ENCODE measurements at regions not wholly inside any gene's neighbourhood (a gene's known extent, or its start where the extent isn't known, plus 50 kb on each side); places are given as distances from the start of the nearest gene placed in this dataset.

DNA sequence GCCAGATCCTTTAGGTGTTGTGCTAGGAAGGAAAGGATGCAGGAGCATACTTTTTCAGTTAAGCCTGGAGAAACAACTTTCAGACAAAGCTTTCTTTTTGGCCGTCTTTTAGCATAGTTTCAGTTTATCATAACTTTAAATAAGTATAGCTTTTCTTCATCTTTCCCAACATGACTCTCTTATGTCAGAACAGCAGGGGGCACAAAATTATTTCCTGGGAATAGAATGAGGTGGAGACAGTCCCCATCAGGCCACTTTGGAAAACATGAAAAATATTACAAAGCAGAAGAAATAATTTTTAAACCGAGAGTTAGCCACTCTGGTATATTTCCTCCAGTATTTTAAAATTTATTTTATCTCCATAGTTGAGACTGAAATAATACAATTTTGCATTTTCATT, 387.6 kb downstream of the HAPSTR1 start:
- no peaks in the 10 kb centered on the region for H3K27me3 ChIP-seq (ENCODE audit: control insufficient read depth in 4 of 4, insufficient read depth in 4 of 4, low read length in 3 of 4)
- H3K4me1 ChIP-seq (ENCODE audit: control insufficient read depth in 4 of 4, insufficient read depth in 4 of 4, low read length in 3 of 4) = peaks cover 0 to 1% (median 0%) of the 10 kb centered on the region in 4 donors
- 56% methylated on average over 2 of the region's 2 CpGs for WGBS
- DNase-seq (ENCODE audit: low spot score) = no peak
- H3K9ac ChIP-seq (ENCODE audit: low read depth in 1 of 2, low read length in 2 of 2) = no peak overlapping the region
- no peak overlapping the region for H3K27ac ChIP-seq (ENCODE audit: low read depth in 1 of 2, low read length in 2 of 2)
- no peaks in the 10 kb centered on the region for H3K36me3 ChIP-seq (ENCODE audit: control insufficient read depth in 4 of 4, insufficient read depth in 3 of 4, low read depth in 1 of 4, low read length in 3 of 4)
- H3K9me3 ChIP-seq (ENCODE audit: control insufficient read depth in 4 of 4, low read length in 3 of 4) = no peaks in the 10 kb centered on the region
- no peak for TF ChIP-seq HNF4A (conservative IDR thresholded peaks at IDR 0.05)
- TF ChIP-seq, protein P1, sequence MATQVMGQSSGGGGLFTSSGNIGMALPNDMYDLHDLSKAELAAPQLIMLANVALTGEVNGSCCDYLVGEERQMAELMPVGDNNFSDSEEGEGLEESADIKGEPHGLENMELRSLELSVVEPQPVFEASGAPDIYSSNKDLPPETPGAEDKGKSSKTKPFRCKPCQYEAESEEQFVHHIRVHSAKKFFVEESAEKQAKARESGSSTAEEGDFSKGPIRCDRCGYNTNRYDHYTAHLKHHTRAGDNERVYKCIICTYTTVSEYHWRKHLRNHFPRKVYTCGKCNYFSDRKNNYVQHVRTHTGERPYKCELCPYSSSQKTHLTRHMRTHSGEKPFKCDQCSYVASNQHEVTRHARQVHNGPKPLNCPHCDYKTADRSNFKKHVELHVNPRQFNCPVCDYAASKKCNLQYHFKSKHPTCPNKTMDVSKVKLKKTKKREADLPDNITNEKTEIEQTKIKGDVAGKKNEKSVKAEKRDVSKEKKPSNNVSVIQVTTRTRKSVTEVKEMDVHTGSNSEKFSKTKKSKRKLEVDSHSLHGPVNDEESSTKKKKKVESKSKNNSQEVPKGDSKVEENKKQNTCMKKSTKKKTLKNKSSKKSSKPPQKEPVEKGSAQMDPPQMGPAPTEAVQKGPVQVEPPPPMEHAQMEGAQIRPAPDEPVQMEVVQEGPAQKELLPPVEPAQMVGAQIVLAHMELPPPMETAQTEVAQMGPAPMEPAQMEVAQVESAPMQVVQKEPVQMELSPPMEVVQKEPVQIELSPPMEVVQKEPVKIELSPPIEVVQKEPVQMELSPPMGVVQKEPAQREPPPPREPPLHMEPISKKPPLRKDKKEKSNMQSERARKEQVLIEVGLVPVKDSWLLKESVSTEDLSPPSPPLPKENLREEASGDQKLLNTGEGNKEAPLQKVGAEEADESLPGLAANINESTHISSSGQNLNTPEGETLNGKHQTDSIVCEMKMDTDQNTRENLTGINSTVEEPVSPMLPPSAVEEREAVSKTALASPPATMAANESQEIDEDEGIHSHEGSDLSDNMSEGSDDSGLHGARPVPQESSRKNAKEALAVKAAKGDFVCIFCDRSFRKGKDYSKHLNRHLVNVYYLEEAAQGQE (IDR thresholded peaks at IDR 0.05) = no peak
- TF ChIP-seq ZBTB33 (IDR thresholded peaks at IDR 0.05) = no peak
- TF ChIP-seq SP1 (IDR thresholded peaks at IDR 0.05) = no peak
- peak; percentile 71 to 75 for TF ChIP-seq RAD21 (IDR thresholded peaks at IDR 0.05)
- TF ChIP-seq EGR1 (IDR thresholded peaks at IDR 0.05; ENCODE audit: low read depth in 2 of 2) = no peak
- no peak for TF ChIP-seq FOXA2 (IDR thresholded peaks at IDR 0.05)
- TF ChIP-seq ATF3 (IDR thresholded peaks at IDR 0.05) = no peak
- TF ChIP-seq HNF4G (IDR thresholded peaks at IDR 0.05) = no peak
- no peak for TF ChIP-seq FOXA1 (IDR thresholded peaks at IDR 0.05)
- TF ChIP-seq, protein P2, sequence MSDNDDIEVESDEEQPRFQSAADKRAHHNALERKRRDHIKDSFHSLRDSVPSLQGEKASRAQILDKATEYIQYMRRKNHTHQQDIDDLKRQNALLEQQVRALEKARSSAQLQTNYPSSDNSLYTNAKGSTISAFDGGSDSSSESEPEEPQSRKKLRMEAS (IDR thresholded peaks at IDR 0.05) = no peak
- TF ChIP-seq YY1 (IDR thresholded peaks at IDR 0.05) = no peak
- no peak for TF ChIP-seq JUND (IDR thresholded peaks at IDR 0.05)
- TF ChIP-seq, protein P3, sequence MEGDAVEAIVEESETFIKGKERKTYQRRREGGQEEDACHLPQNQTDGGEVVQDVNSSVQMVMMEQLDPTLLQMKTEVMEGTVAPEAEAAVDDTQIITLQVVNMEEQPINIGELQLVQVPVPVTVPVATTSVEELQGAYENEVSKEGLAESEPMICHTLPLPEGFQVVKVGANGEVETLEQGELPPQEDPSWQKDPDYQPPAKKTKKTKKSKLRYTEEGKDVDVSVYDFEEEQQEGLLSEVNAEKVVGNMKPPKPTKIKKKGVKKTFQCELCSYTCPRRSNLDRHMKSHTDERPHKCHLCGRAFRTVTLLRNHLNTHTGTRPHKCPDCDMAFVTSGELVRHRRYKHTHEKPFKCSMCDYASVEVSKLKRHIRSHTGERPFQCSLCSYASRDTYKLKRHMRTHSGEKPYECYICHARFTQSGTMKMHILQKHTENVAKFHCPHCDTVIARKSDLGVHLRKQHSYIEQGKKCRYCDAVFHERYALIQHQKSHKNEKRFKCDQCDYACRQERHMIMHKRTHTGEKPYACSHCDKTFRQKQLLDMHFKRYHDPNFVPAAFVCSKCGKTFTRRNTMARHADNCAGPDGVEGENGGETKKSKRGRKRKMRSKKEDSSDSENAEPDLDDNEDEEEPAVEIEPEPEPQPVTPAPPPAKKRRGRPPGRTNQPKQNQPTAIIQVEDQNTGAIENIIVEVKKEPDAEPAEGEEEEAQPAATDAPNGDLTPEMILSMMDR (IDR thresholded peaks at IDR 0.05; ENCODE audit: low read depth, low read length, missing input control) = peak; percentile 30
- no peak for TF ChIP-seq TAF1 (conservative IDR thresholded peaks at IDR 0.05)
- TF ChIP-seq NR2F2 (IDR thresholded peaks at IDR 0.05) = no peak
- no peak for TF ChIP-seq GABPA (IDR thresholded peaks at IDR 0.05 in 1 of 2, conservative IDR thresholded peaks at IDR 0.05 in 1 of 2)
- H3K4me3 ChIP-seq (ENCODE audit: low read depth in 1 of 3, low read length in 3 of 3) = no peak overlapping the region

DNA sequence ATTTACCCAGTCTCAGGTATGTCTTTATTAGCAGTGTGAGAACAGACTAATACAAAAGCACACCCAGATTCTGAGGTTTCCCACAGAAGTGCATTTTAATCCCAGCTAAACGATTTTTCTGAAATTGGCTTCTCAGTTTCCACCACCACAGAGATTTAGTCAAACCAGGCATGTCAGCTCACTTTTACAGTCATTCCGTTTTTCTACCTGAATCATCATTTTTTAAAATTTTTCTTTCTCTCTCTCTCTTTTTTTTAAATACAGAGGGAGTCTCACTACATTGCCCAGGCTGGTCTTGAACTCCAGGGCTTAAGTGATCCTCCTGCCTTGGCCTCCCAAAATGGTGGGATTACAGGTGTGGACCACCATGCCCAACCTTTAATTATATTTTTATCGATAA, 389.1 kb downstream of the HAPSTR1 start:
- no peaks in the 10 kb centered on the region for H3K27me3 ChIP-seq (ENCODE audit: control insufficient read depth in 4 of 4, insufficient read depth in 4 of 4, low read length in 3 of 4)
- peaks cover 0 to 1% (median 0%) of the 10 kb centered on the region in 4 donors for H3K4me1 ChIP-seq (ENCODE audit: control insufficient read depth in 4 of 4, insufficient read depth in 4 of 4, low read length in 3 of 4)
- H3K9ac ChIP-seq (ENCODE audit: low read depth in 1 of 2, low read length in 2 of 2) = no peak overlapping the region
- no peak overlapping the region for H3K4me3 ChIP-seq (ENCODE audit: low read depth in 1 of 3, low read length in 3 of 3)
- H3K27ac ChIP-seq (ENCODE audit: low read depth in 1 of 2, low read length in 2 of 2) = no peak overlapping the region
- no peaks in the 10 kb centered on the region for H3K36me3 ChIP-seq (ENCODE audit: control insufficient read depth in 4 of 4, insufficient read depth in 3 of 4, low read depth in 1 of 4, low read length in 3 of 4)
- WGBS = 90% methylated on average over 3 of the region's 3 CpGs
- no peak for DNase-seq (ENCODE audit: low spot score)
- no peaks in the 10 kb centered on the region for H3K9me3 ChIP-seq (ENCODE audit: control insufficient read depth in 4 of 4, low read length in 3 of 4)
- no peak for TF ChIP-seq ATF3 (IDR thresholded peaks at IDR 0.05)
- TF ChIP-seq FOXA1 (IDR thresholded peaks at IDR 0.05) = no peak
- no peak for TF ChIP-seq YY1 (IDR thresholded peaks at IDR 0.05)
- no peak for TF ChIP-seq FOXA2 (IDR thresholded peaks at IDR 0.05)
- TF ChIP-seq, protein P3 (IDR thresholded peaks at IDR 0.05; ENCODE audit: low read depth, low read length, missing input control) = no peak
- TF ChIP-seq NR2F2 (IDR thresholded peaks at IDR 0.05) = no peak
- no peak for TF ChIP-seq RAD21 (IDR thresholded peaks at IDR 0.05)
- TF ChIP-seq, protein P2 (IDR thresholded peaks at IDR 0.05) = no peak
- TF ChIP-seq HNF4A (conservative IDR thresholded peaks at IDR 0.05) = no peak
- TF ChIP-seq ZBTB33 (IDR thresholded peaks at IDR 0.05) = no peak
- no peak for TF ChIP-seq GABPA (IDR thresholded peaks at IDR 0.05 in 1 of 2, conservative IDR thresholded peaks at IDR 0.05 in 1 of 2)
- TF ChIP-seq SP1 (IDR thresholded peaks at IDR 0.05) = no peak
- no peak for TF ChIP-seq RXRA (IDR thresholded peaks at IDR 0.05)
- TF ChIP-seq HNF4G (IDR thresholded peaks at IDR 0.05) = no peak
- TF ChIP-seq EGR1 (IDR thresholded peaks at IDR 0.05; ENCODE audit: low read depth in 2 of 2) = no peak

All from liver (tissue), 8 donors.